ENCODE measurements at regions not wholly inside any gene's neighbourhood (a gene's known extent, or its start where the extent isn't known, plus 50 kb on each side); places are given as distances from the start of the nearest gene placed in this dataset.
"Not testable (repeated sequence)": the region's sequence is repeated elsewhere in the genome, so short reads cannot be mapped to it uniquely, and the experiment has no call there.

GRCh38 chr13:53110614-53111013, 82.0 kb downstream of the OLFM4 start:
- no peak overlapping the region for H3K4me3 ChIP-seq
- H3K27me3 ChIP-seq, result no peaks in the 10 kb centered on the region
- H3K9me3 ChIP-seq, result no peaks in the 10 kb centered on the region
- no peaks in the 10 kb centered on the region for H3K4me1 ChIP-seq
- H3K27ac ChIP-seq, result no peak overlapping the region
- intact Hi-C loops (cut with DNase I), result no loop called here
- no peak for TF ChIP-seq CTCF (IDR thresholded peaks at IDR 0.05)
- no peak for TF ChIP-seq POLR2A (IDR thresholded peaks at IDR 0.05)
- TF ChIP-seq POLR2AphosphoS5 (IDR thresholded peaks at IDR 0.05; ENCODE audit: insufficient read depth in 1 of 2, low read depth in 1 of 2), result no peak
- no peak for DNase-seq (ENCODE audit: extremely low spot score in 2 of 2)
- H3K36me3 ChIP-seq, result no peaks in the 10 kb centered on the region

- intact Hi-C loops (cut with DNase I), result no loop called here
Measured at GRCh38 chr13:53112522-53112921, 83.9 kb downstream of the OLFM4 start.

GRCh38 chr13:53117048-53117447, 88.4 kb downstream of the OLFM4 start:
- H3K27ac ChIP-seq; DNase-seq (ENCODE audit: extremely low spot score in 2 of 2); H3K36me3 ChIP-seq; H3K4me1 ChIP-seq; intact Hi-C loops (cut with DNase I); H3K4me3 ChIP-seq; H3K27me3 ChIP-seq; H3K9me3 ChIP-seq: not testable (repeated sequence)

More at GRCh38 chr13:53112522-53112921, 83.9 kb downstream of the OLFM4 start:
- H3K4me1 ChIP-seq, result no peaks in the 10 kb centered on the region
- DNase-seq (ENCODE audit: extremely low spot score in 2 of 2), result no peak
- TF ChIP-seq POLR2AphosphoS5 (IDR thresholded peaks at IDR 0.05; ENCODE audit: insufficient read depth in 1 of 2, low read depth in 1 of 2) (no peak), POLR2A (IDR thresholded peaks at IDR 0.05) (no peak), CTCF (IDR thresholded peaks at IDR 0.05) (no peak)
- H3K27ac ChIP-seq, result no peak overlapping the region
- H3K36me3 ChIP-seq, result no peaks in the 10 kb centered on the region
- no peak overlapping the region for H3K4me3 ChIP-seq
- H3K9me3 ChIP-seq, result no peaks in the 10 kb centered on the region
- no peaks in the 10 kb centered on the region for H3K27me3 ChIP-seq

- intact Hi-C loops (cut with DNase I), result no loop called here
- H3K36me3 ChIP-seq, result no peaks in the 10 kb centered on the region
- TF ChIP-seq POLR2A (IDR thresholded peaks at IDR 0.05) (no peak), POLR2AphosphoS5 (IDR thresholded peaks at IDR 0.05; ENCODE audit: insufficient read depth in 1 of 2, low read depth in 1 of 2) (no peak), CTCF (IDR thresholded peaks at IDR 0.05) (no peak)
- peaks cover 2% of the 10 kb centered on the region for H3K4me1 ChIP-seq
- H3K27me3 ChIP-seq, result no peaks in the 10 kb centered on the region
- no peak for DNase-seq (ENCODE audit: extremely low spot score in 2 of 2)
- no peaks in the 10 kb centered on the region for H3K9me3 ChIP-seq
- no peak overlapping the region for H3K4me3 ChIP-seq
- no peak overlapping the region for H3K27ac ChIP-seq
Measured at GRCh38 chr13:53121131-53121773, 92.6 kb downstream of the OLFM4 start.

GRCh38 chr13:53121919-53122318, 93.3 kb downstream of the OLFM4 start:
- H3K9me3 ChIP-seq, result no peaks in the 10 kb centered on the region
- H3K4me3 ChIP-seq, result no peak overlapping the region
- no peak for DNase-seq (ENCODE audit: extremely low spot score in 2 of 2)
- peaks cover 5% of the 10 kb centered on the region for H3K4me1 ChIP-seq
- intact Hi-C loops (cut with DNase I), result no loop called here
- no peak overlapping the region for H3K27ac ChIP-seq
- TF ChIP-seq POLR2A (IDR thresholded peaks at IDR 0.05), result no peak
- TF ChIP-seq CTCF (IDR thresholded peaks at IDR 0.05), result no peak
- no peak for TF ChIP-seq POLR2AphosphoS5 (IDR thresholded peaks at IDR 0.05; ENCODE audit: insufficient read depth in 1 of 2, low read depth in 1 of 2)
- H3K36me3 ChIP-seq, result no peaks in the 10 kb centered on the region
- no peaks in the 10 kb centered on the region for H3K27me3 ChIP-seq
